ENCODE measurements at regions not wholly inside any gene's neighbourhood (a gene's known extent, or its start where the extent isn't known, plus 50 kb on each side); places are given as distances from the start of the nearest gene placed in this dataset.

DNA sequence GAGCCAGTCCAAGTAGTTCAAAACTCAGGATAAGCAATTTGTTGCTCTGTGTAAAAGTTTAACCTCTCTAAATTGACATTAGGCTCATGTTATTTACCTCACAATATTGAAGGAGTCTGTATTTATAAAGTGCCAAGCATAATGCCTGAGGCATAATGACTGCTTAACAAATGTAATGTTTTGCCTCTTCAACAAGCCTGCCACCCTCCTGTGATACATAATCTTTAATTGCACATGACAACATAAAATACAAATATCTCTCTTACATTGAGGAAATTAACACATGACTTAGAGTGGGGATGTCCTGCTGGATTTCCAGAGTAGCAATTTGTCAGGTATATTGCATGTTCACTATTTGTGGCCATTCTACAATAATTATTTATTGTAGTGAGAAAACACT lies 469.2 kb upstream of the ANO5 start (continued):
- TF ChIP-seq, protein P1, sequence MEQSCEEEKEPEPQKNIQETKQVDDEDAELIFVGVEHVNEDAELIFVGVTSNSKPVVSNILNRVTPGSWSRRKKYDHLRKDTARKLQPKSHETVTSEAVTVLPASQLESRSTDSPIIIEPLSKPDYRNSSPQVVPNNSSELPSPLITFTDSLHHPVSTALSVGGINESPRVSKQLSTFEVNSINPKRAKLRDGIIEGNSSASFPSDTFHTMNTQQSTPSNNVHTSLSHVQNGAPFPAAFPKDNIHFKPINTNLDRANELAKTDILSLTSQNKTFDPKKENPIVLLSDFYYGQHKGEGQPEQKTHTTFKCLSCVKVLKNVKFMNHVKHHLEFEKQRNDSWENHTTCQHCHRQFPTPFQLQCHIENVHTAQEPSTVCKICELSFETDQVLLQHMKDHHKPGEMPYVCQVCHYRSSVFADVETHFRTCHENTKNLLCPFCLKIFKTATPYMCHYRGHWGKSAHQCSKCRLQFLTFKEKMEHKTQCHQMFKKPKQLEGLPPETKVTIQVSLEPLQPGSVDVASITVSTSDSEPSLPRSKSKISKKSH (CRISPR knock-in tag; IDR thresholded peaks at IDR 0.05; ENCODE audit: borderline replicate concordance) = no peak
- TF ChIP-seq HMGA1 (CRISPR knock-in tag; conservative IDR thresholded peaks at IDR 0.05) = no peak
- no peak for TF ChIP-seq ZNF775 (CRISPR knock-in tag; IDR thresholded peaks at IDR 0.05; ENCODE audit: borderline replicate concordance)
- TF ChIP-seq SP4 (CRISPR knock-in tag; IDR thresholded peaks at IDR 0.05) = no peak
- TF ChIP-seq ATAD3A (CRISPR knock-in tag; IDR thresholded peaks at IDR 0.05) = no peak
- TF ChIP-seq ZNF143 (CRISPR knock-in tag; IDR thresholded peaks at IDR 0.05) = no peak
- TF ChIP-seq SNAPC2 (CRISPR knock-in tag; IDR thresholded peaks at IDR 0.05) = no peak
- TF ChIP-seq ZNF720 (CRISPR knock-in tag; IDR thresholded peaks at IDR 0.05) = no peak
- TF ChIP-seq SNAPC4 (CRISPR knock-in tag; IDR thresholded peaks at IDR 0.05) = no peak
- no peak for TF ChIP-seq NAIF1 (CRISPR knock-in tag; IDR thresholded peaks at IDR 0.05; ENCODE audit: borderline replicate concordance)
- no peak for TF ChIP-seq MED13 (CRISPR knock-in tag; IDR thresholded peaks at IDR 0.05)
